AG09319 (cell line): ENCODE measurements at regions not wholly inside any gene's neighbourhood (a gene's known extent, or its start where the extent isn't known, plus 50 kb on each side); places are given as distances from the start of the nearest gene placed in this dataset.

Experiments
- DNase-seq: peaks from one replicate; pipeline ENCODE4 v3.0.0-alpha.2; 2010; ENCODE audit warnings: low read depth; ENCODE audit errors: extremely low read depth
- TF ChIP-seq, protein P1 (sequence below): IDR thresholded peaks from 2 replicates; pipeline ENCODE4 v1.5.1; 2011; ENCODE audit warnings: low read depth, mild to moderate bottlenecking, inconsistent platforms, low read length, moderate library complexity

- DNase-seq = no peak
- TF ChIP-seq, protein P1, sequence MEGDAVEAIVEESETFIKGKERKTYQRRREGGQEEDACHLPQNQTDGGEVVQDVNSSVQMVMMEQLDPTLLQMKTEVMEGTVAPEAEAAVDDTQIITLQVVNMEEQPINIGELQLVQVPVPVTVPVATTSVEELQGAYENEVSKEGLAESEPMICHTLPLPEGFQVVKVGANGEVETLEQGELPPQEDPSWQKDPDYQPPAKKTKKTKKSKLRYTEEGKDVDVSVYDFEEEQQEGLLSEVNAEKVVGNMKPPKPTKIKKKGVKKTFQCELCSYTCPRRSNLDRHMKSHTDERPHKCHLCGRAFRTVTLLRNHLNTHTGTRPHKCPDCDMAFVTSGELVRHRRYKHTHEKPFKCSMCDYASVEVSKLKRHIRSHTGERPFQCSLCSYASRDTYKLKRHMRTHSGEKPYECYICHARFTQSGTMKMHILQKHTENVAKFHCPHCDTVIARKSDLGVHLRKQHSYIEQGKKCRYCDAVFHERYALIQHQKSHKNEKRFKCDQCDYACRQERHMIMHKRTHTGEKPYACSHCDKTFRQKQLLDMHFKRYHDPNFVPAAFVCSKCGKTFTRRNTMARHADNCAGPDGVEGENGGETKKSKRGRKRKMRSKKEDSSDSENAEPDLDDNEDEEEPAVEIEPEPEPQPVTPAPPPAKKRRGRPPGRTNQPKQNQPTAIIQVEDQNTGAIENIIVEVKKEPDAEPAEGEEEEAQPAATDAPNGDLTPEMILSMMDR = no peak
These were observed 226.8 kb downstream of the C6orf118 start for GRCh38 chr6:165082636-165083035.

GRCh38 chr6:165081944-165082532 lies 227.4 kb downstream of the C6orf118 start:
- no peak for DNase-seq
- TF ChIP-seq, protein P1 = no peak

DNA sequence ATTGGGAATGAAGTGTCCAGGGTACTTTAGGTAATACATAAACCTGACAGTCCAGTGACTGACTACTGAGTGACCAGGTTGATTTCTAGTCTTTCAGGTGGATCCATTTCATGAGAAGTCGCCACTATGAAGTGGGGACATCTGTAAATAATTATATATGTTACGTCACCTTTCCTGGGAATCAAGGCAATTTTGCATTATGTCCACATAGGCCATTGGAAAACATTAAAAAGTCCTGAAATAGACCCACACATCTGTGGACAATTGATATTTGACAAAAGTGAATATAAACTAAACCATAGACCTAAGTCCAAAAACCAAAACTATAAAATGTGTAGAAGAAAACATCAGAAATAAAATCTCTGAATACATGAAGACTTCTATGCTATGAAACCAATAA lies 231.5 kb downstream of the C6orf118 start:
- TF ChIP-seq, protein P1 = no peak

DNA sequence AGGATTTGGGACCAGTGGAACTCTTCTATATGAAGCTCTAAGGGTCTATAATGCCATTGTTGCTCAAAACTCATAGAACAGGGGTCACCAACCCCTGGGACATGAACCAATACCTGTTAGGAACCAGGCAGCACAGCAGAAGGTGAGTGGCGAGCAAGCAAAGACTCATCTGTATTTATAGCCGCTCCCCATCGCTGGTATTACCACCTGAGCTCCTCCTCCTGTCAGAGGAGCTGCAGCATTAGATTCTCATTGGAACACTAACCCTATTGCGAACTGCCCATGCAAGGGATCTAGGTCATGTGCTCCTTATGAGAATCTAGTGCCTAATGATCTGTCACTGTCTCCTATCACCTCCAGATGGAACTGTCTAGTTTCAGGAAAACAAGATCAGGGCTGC lies 237.5 kb downstream of the C6orf118 start:
- DNase-seq = no peak
- TF ChIP-seq, protein P1 = no peak

More for the DNA sequence above, 231.5 kb downstream of the C6orf118 start:
- DNase-seq = no peak

GRCh38 chr6:165060720-165061119 lies 248.7 kb downstream of the C6orf118 start:
- no peak for DNase-seq
- TF ChIP-seq, protein P1 = no peak

GRCh38 chr6:165059032-165059431 lies 250.4 kb downstream of the C6orf118 start:
- DNase-seq = no peak
- TF ChIP-seq, protein P1 = no peak

DNA sequence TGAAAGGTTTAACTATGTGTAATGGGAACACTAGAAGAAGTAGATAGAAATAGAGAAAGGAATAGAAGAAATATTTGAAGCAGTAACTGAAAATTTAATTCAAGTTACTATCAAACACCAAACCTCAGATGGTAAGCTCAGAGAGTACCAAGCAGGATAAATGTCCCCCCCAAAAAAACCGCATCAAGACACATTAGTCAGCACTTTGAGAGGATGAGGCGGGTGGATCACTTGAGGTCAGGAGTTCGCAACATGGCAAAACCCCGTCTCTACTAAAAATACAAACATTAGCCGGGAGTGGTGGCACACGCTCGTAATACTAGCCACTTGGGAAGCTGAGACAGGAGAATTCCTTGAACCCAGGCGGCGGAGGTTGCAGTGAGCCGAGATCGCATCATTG lies 253.1 kb downstream of the C6orf118 start:
- DNase-seq = no peak
- TF ChIP-seq, protein P1 = no peak
